ENCODE measurements at regions not wholly inside any gene's neighbourhood (a gene's known extent, or its start where the extent isn't known, plus 50 kb on each side); places are given as distances from the start of the nearest gene placed in this dataset.

DNA sequence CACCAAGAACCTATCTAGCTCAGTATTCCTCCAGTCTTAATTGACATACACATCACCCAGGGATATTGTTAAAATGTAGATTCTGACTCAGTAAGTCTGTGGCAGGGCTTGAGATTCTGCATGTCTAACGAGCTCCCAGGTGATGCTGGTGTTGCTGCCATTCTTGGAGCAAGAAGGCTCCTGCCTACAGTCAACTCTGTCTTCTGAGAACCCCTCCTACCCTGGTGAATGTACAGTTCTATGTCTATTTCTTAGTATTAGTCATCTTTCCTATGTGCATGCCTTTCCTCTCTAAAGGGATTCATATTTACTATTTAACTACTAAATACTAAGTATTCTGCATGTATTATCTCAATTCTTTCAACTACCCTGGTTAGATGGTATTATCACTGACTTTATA is 268.7 kb downstream of the EDEM1 start:
- no peak for ATAC-seq
- TF ChIP-seq, protein P1, sequence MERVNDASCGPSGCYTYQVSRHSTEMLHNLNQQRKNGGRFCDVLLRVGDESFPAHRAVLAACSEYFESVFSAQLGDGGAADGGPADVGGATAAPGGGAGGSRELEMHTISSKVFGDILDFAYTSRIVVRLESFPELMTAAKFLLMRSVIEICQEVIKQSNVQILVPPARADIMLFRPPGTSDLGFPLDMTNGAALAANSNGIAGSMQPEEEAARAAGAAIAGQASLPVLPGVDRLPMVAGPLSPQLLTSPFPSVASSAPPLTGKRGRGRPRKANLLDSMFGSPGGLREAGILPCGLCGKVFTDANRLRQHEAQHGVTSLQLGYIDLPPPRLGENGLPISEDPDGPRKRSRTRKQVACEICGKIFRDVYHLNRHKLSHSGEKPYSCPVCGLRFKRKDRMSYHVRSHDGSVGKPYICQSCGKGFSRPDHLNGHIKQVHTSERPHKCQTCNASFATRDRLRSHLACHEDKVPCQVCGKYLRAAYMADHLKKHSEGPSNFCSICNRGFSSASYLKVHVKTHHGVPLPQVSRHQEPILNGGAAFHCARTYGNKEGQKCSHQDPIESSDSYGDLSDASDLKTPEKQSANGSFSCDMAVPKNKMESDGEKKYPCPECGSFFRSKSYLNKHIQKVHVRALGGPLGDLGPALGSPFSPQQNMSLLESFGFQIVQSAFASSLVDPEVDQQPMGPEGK (CRISPR knock-in tag; IDR thresholded peaks at IDR 0.05; ENCODE audit: borderline replicate concordance): no peak
- TF ChIP-seq ISL1 (CRISPR knock-in tag; IDR thresholded peaks at IDR 0.05): no peak
- no peak for TF ChIP-seq ZNF8 (CRISPR knock-in tag; IDR thresholded peaks at IDR 0.05)
- TF ChIP-seq PPARA (CRISPR knock-in tag; IDR thresholded peaks at IDR 0.05; ENCODE audit: borderline replicate concordance): no peak
- TF ChIP-seq ZFP30 (CRISPR knock-in tag; IDR thresholded peaks at IDR 0.05): no peak
- no peak for TF ChIP-seq TOX (CRISPR knock-in tag; IDR thresholded peaks at IDR 0.05; ENCODE audit: borderline replicate concordance)
- TF ChIP-seq, protein P2, sequence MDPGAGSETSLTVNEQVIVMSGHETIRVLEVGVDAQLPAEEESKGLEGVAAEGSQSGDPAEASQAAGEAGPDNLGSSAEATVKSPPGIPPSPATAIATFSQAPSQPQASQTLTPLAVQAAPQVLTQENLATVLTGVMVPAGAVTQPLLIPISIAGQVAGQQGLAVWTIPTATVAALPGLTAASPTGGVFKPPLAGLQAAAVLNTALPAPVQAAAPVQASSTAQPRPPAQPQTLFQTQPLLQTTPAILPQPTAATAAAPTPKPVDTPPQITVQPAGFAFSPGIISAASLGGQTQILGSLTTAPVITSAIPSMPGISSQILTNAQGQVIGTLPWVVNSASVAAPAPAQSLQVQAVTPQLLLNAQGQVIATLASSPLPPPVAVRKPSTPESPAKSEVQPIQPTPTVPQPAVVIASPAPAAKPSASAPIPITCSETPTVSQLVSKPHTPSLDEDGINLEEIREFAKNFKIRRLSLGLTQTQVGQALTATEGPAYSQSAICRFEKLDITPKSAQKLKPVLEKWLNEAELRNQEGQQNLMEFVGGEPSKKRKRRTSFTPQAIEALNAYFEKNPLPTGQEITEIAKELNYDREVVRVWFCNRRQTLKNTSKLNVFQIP (CRISPR knock-in tag; IDR thresholded peaks at IDR 0.05; ENCODE audit: borderline replicate concordance, low read depth): no peak
- no peak for TF ChIP-seq GLIS3 (CRISPR knock-in tag; IDR thresholded peaks at IDR 0.05)
- TF ChIP-seq RARB (CRISPR knock-in tag; IDR thresholded peaks at IDR 0.05): no peak
- TF ChIP-seq SNAI2 (CRISPR knock-in tag; IDR thresholded peaks at IDR 0.05): no peak
- no peak for TF ChIP-seq ZNF565 (CRISPR knock-in tag; conservative IDR thresholded peaks at IDR 0.05; ENCODE audit: low read depth)
- no peak for TF ChIP-seq ARNTL (CRISPR knock-in tag; IDR thresholded peaks at IDR 0.05; ENCODE audit: borderline replicate concordance, low read depth)
- no peak for TF ChIP-seq BACH2 (CRISPR knock-in tag; IDR thresholded peaks at IDR 0.05; ENCODE audit: borderline replicate concordance)
- no peak for TF ChIP-seq CSDC2 (CRISPR knock-in tag; IDR thresholded peaks at IDR 0.05)
- TF ChIP-seq ZC3H10 (CRISPR knock-in tag; IDR thresholded peaks at IDR 0.05): no peak
- TF ChIP-seq ZFP3 (CRISPR knock-in tag; IDR thresholded peaks at IDR 0.05): no peak
- TF ChIP-seq, protein P3, sequence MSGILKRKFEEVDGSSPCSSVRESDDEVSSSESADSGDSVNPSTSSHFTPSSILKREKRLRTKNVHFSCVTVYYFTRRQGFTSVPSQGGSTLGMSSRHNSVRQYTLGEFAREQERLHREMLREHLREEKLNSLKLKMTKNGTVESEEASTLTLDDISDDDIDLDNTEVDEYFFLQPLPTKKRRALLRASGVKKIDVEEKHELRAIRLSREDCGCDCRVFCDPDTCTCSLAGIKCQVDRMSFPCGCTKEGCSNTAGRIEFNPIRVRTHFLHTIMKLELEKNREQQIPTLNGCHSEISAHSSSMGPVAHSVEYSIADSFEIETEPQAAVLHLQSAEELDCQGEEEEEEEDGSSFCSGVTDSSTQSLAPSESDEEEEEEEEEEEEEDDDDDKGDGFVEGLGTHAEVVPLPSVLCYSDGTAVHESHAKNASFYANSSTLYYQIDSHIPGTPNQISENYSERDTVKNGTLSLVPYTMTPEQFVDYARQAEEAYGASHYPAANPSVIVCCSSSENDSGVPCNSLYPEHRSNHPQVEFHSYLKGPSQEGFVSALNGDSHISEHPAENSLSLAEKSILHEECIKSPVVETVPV (CRISPR knock-in tag; IDR thresholded peaks at IDR 0.05): no peak

DNA sequence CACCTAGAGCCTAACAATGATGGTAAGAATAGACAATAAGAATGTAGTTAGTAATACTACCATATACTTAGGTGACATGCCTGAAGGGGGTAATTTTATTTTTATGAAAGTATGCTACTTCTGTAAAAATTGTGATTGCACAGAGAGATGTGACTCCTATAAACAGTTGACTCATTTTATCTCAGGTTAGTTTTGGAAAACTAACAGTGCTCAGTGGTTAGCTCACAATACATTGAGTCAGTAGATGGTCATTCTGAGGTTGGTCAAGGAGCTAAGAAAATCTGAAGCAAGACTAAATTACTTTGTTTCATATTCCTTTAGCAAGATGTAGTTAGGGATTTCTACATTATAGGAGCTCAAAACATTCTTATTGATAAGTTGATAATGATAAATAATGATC is 271.0 kb downstream of the EDEM1 start:
- no peak for ATAC-seq
- TF ChIP-seq, protein P2 (CRISPR knock-in tag; IDR thresholded peaks at IDR 0.05; ENCODE audit: borderline replicate concordance, low read depth): no peak
- no peak for TF ChIP-seq PPARA (CRISPR knock-in tag; IDR thresholded peaks at IDR 0.05; ENCODE audit: borderline replicate concordance)
- TF ChIP-seq, protein P3 (CRISPR knock-in tag; IDR thresholded peaks at IDR 0.05): no peak
- TF ChIP-seq, protein P4, sequence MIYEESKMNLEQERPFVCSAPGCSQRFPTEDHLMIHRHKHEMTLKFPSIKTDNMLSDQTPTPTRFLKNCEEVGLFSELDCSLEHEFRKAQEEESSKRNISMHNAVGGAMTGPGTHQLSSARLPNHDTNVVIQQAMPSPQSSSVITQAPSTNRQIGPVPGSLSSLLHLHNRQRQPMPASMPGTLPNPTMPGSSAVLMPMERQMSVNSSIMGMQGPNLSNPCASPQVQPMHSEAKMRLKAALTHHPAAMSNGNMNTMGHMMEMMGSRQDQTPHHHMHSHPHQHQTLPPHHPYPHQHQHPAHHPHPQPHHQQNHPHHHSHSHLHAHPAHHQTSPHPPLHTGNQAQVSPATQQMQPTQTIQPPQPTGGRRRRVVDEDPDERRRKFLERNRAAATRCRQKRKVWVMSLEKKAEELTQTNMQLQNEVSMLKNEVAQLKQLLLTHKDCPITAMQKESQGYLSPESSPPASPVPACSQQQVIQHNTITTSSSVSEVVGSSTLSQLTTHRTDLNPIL (CRISPR knock-in tag; IDR thresholded peaks at IDR 0.05; ENCODE audit: low read depth): no peak
- TF ChIP-seq ESRRG (CRISPR knock-in tag; IDR thresholded peaks at IDR 0.05): no peak
- TF ChIP-seq BACH2 (CRISPR knock-in tag; IDR thresholded peaks at IDR 0.05; ENCODE audit: borderline replicate concordance): no peak
- no peak for TF ChIP-seq ZNF70 (CRISPR knock-in tag; IDR thresholded peaks at IDR 0.05)
- TF ChIP-seq OSR1 (CRISPR knock-in tag; IDR thresholded peaks at IDR 0.05): no peak
- TF ChIP-seq, protein P5, sequence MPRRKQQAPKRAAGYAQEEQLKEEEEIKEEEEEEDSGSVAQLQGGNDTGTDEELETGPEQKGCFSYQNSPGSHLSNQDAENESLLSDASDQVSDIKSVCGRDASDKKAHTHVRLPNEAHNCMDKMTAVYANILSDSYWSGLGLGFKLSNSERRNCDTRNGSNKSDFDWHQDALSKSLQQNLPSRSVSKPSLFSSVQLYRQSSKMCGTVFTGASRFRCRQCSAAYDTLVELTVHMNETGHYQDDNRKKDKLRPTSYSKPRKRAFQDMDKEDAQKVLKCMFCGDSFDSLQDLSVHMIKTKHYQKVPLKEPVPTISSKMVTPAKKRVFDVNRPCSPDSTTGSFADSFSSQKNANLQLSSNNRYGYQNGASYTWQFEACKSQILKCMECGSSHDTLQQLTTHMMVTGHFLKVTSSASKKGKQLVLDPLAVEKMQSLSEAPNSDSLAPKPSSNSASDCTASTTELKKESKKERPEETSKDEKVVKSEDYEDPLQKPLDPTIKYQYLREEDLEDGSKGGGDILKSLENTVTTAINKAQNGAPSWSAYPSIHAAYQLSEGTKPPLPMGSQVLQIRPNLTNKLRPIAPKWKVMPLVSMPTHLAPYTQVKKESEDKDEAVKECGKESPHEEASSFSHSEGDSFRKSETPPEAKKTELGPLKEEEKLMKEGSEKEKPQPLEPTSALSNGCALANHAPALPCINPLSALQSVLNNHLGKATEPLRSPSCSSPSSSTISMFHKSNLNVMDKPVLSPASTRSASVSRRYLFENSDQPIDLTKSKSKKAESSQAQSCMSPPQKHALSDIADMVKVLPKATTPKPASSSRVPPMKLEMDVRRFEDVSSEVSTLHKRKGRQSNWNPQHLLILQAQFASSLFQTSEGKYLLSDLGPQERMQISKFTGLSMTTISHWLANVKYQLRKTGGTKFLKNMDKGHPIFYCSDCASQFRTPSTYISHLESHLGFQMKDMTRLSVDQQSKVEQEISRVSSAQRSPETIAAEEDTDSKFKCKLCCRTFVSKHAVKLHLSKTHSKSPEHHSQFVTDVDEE (CRISPR knock-in tag; IDR thresholded peaks at IDR 0.05): no peak
- no peak for TF ChIP-seq RARB (CRISPR knock-in tag; IDR thresholded peaks at IDR 0.05)
- no peak for TF ChIP-seq ISL1 (CRISPR knock-in tag; IDR thresholded peaks at IDR 0.05)
- TF ChIP-seq ZFP3 (CRISPR knock-in tag; IDR thresholded peaks at IDR 0.05): no peak
- TF ChIP-seq CSDC2 (CRISPR knock-in tag; IDR thresholded peaks at IDR 0.05): no peak
